HS-27A (cell line): ENCODE measurements at regions not wholly inside any gene's neighbourhood (a gene's known extent, or its start where the extent isn't known, plus 50 kb on each side); places are given as distances from the start of the nearest gene placed in this dataset.

Source experiments
- DNase-seq: peaks from one replicate; pipeline ENCODE4 v3.0.0-alpha.2; 2012; ENCODE audit warnings: low read depth, missing footprints

GRCh38 chr5:159700016-159700415 lies 216.3 kb upstream of the ADRA1B start:
- no peak for DNase-seq

- no peak for DNase-seq
These were observed 214.0 kb upstream of the ADRA1B start for GRCh38 chr5:159702301-159702700.

GRCh38 chr5:159702826-159703225 lies 213.5 kb upstream of the ADRA1B start:
- DNase-seq: no peak

GRCh38 chr5:159704160-159704559 lies 212.1 kb upstream of the ADRA1B start:
- no peak for DNase-seq

GRCh38 chr5:159705948-159706347 lies 210.3 kb upstream of the ADRA1B start:
- no peak for DNase-seq

GRCh38 chr5:159708090-159708489 lies 208.2 kb upstream of the ADRA1B start:
- no peak for DNase-seq

GRCh38 chr5:159712672-159713071 lies 203.6 kb upstream of the ADRA1B start:
- no peak for DNase-seq

GRCh38 chr5:159713254-159713653 lies 203.0 kb upstream of the ADRA1B start:
- no peak for DNase-seq

GRCh38 chr5:159713773-159714172 lies 202.5 kb upstream of the ADRA1B start:
- no peak for DNase-seq

- no peak for DNase-seq
These were observed 190.8 kb upstream of the ADRA1B start for GRCh38 chr5:159725475-159725874.

- no peak for DNase-seq
These were observed 189.1 kb upstream of the ADRA1B start for GRCh38 chr5:159727167-159727566.

- DNase-seq: no peak
These were observed 186.0 kb upstream of the ADRA1B start for GRCh38 chr5:159730285-159730684.

- DNase-seq: no peak
These were observed 184.1 kb upstream of the ADRA1B start for GRCh38 chr5:159732220-159732619.

GRCh38 chr5:159734366-159734765 lies 181.9 kb upstream of the ADRA1B start:
- DNase-seq: no peak

GRCh38 chr5:159735036-159735435 lies 181.2 kb upstream of the ADRA1B start:
- no peak for DNase-seq

GRCh38 chr5:159735749-159736660 lies 180.3 kb upstream of the ADRA1B start:
- DNase-seq: no peak

- DNase-seq: no peak
These were observed 179.4 kb upstream of the ADRA1B start for GRCh38 chr5:159736844-159737243.

GRCh38 chr5:159737263-159737662 lies 179.0 kb upstream of the ADRA1B start:
- no peak for DNase-seq

- DNase-seq: no peak
These were observed 174.4 kb upstream of the ADRA1B start for GRCh38 chr5:159741829-159742322.

- no peak for DNase-seq
These were observed 173.0 kb upstream of the ADRA1B start for GRCh38 chr5:159743234-159743633.

GRCh38 chr5:159746707-159747106 lies 169.6 kb upstream of the ADRA1B start:
- no peak for DNase-seq

- no peak for DNase-seq
These were observed 167.1 kb upstream of the ADRA1B start for GRCh38 chr5:159749146-159749545.

GRCh38 chr5:159750226-159750625 lies 166.1 kb upstream of the ADRA1B start:
- no peak for DNase-seq

GRCh38 chr5:159751459-159751858 lies 164.8 kb upstream of the ADRA1B start:
- DNase-seq: no peak
